ENCODE measurements at regions not wholly inside any gene's neighbourhood (a gene's known extent, or its start where the extent isn't known, plus 50 kb on each side); places are given as distances from the start of the nearest gene placed in this dataset.

- TF ChIP-seq REST (IDR thresholded peaks at IDR 0.05; ENCODE audit: insufficient read depth in 1 of 2, low read depth in 2 of 2, low read length in 2 of 2) (no peak), FOXP2 (optimal IDR thresholded peaks at IDR 0.05; ENCODE audit: borderline replicate concordance, extremely low read depth, extremely low read length, insufficient read depth) (no peak), POLR2AphosphoS5 (IDR thresholded peaks at IDR 0.05; ENCODE audit: low read depth, low read length) (no peak), SIN3A (IDR thresholded peaks at IDR 0.05; ENCODE audit: borderline replicate concordance, insufficient read depth, low read length) (no peak), TAF1 (IDR thresholded peaks at IDR 0.05; ENCODE audit: borderline replicate concordance, insufficient read depth, low read length) (no peak)
Observed at GRCh38 chr3:59542276-59542675, 492.5 kb upstream of the CFAP20DC start.

GRCh38 chr3:59540696-59541095, 490.9 kb upstream of the CFAP20DC start:
- TF ChIP-seq TAF1 (IDR thresholded peaks at IDR 0.05; ENCODE audit: borderline replicate concordance, insufficient read depth, low read length), result no peak
- TF ChIP-seq REST (IDR thresholded peaks at IDR 0.05; ENCODE audit: insufficient read depth in 1 of 2, low read depth in 2 of 2, low read length in 2 of 2), result no peak
- TF ChIP-seq POLR2AphosphoS5 (IDR thresholded peaks at IDR 0.05; ENCODE audit: low read depth, low read length), result no peak

GRCh38 chr3:59540241-59540640, 490.4 kb upstream of the CFAP20DC start:
- TF ChIP-seq FOXP2 (optimal IDR thresholded peaks at IDR 0.05; ENCODE audit: borderline replicate concordance, extremely low read depth, extremely low read length, insufficient read depth), result no peak
- TF ChIP-seq REST (IDR thresholded peaks at IDR 0.05; ENCODE audit: insufficient read depth in 1 of 2, low read depth in 2 of 2, low read length in 2 of 2), result no peak
- no peak for TF ChIP-seq TAF1 (IDR thresholded peaks at IDR 0.05; ENCODE audit: borderline replicate concordance, insufficient read depth, low read length)
- no peak for TF ChIP-seq POLR2AphosphoS5 (IDR thresholded peaks at IDR 0.05; ENCODE audit: low read depth, low read length)
- no peak for TF ChIP-seq SIN3A (IDR thresholded peaks at IDR 0.05; ENCODE audit: borderline replicate concordance, insufficient read depth, low read length)

- TF ChIP-seq REST (IDR thresholded peaks at IDR 0.05; ENCODE audit: insufficient read depth in 1 of 2, low read depth in 2 of 2, low read length in 2 of 2), result no peak
- TF ChIP-seq TAF1 (IDR thresholded peaks at IDR 0.05; ENCODE audit: borderline replicate concordance, insufficient read depth, low read length), result no peak
- no peak for TF ChIP-seq POLR2AphosphoS5 (IDR thresholded peaks at IDR 0.05; ENCODE audit: low read depth, low read length)
- TF ChIP-seq FOXP2 (optimal IDR thresholded peaks at IDR 0.05; ENCODE audit: borderline replicate concordance, extremely low read depth, extremely low read length, insufficient read depth), result no peak
- TF ChIP-seq SIN3A (IDR thresholded peaks at IDR 0.05; ENCODE audit: borderline replicate concordance, insufficient read depth, low read length), result no peak
Observed at GRCh38 chr3:59538753-59539432, 489.1 kb upstream of the CFAP20DC start.

GRCh38 chr3:59535791-59536221, 486.0 kb upstream of the CFAP20DC start:
- no peak for TF ChIP-seq POLR2AphosphoS5 (IDR thresholded peaks at IDR 0.05; ENCODE audit: low read depth, low read length)
- no peak for TF ChIP-seq FOXP2 (optimal IDR thresholded peaks at IDR 0.05; ENCODE audit: borderline replicate concordance, extremely low read depth, extremely low read length, insufficient read depth)
- no peak for TF ChIP-seq TAF1 (IDR thresholded peaks at IDR 0.05; ENCODE audit: borderline replicate concordance, insufficient read depth, low read length)
- no peak for TF ChIP-seq SIN3A (IDR thresholded peaks at IDR 0.05; ENCODE audit: borderline replicate concordance, insufficient read depth, low read length)
- no peak for TF ChIP-seq REST (IDR thresholded peaks at IDR 0.05; ENCODE audit: insufficient read depth in 1 of 2, low read depth in 2 of 2, low read length in 2 of 2)
